OCI-LY3 (cell line): ENCODE measurements at regions not wholly inside any gene's neighbourhood (a gene's known extent, or its start where the extent isn't known, plus 50 kb on each side); places are given as distances from the start of the nearest gene placed in this dataset.

Source experiments
- CTCF ChIP-seq: fragments of 200-600, 300-600 bp; sonication (generic); IDR thresholded peaks from 2 replicates; pipeline ENCODE4 v1.5.1; 2014; ENCODE audit warnings: antibody characterized with exemption, low read length, low read depth
- EZH2phosphoT487 ChIP-seq: fragments of 200-600 bp; shearing (Covaris generic); IDR thresholded peaks from 2 replicates; pipeline ENCODE4 v1.6.1; 2018; ENCODE audit warnings: antibody characterized with exemption, mixed run types, low read depth

GRCh38 chr11:86180851-86181250 lies 63.7 kb upstream of the EED start:
- no peak for TF ChIP-seq CTCF
- TF ChIP-seq EZH2phosphoT487, result no peak
